ENCODE measurements at regions not wholly inside any gene's neighbourhood (a gene's known extent, or its start where the extent isn't known, plus 50 kb on each side); places are given as distances from the start of the nearest gene placed in this dataset.

DNA sequence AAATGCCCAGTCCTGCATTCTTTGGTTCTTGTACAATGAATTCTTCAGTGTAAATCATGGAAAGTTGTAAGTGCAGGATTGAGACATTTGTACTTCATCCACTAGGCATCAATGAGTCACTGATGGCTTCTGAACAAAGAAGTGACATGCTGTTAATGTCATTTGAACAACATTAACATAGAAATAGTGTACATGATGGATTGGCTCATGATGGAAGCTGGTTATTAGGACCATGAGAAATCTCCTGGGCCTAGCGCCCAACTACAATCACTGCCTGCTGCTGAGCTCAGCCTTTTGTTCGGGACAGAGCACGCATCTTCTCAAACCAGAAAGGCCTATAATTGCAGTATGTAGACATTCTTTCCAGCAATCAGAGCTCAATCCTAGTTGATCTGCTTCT is 316.8 kb upstream of the TSHZ2 start (continued):
- TF ChIP-seq, protein P1, sequence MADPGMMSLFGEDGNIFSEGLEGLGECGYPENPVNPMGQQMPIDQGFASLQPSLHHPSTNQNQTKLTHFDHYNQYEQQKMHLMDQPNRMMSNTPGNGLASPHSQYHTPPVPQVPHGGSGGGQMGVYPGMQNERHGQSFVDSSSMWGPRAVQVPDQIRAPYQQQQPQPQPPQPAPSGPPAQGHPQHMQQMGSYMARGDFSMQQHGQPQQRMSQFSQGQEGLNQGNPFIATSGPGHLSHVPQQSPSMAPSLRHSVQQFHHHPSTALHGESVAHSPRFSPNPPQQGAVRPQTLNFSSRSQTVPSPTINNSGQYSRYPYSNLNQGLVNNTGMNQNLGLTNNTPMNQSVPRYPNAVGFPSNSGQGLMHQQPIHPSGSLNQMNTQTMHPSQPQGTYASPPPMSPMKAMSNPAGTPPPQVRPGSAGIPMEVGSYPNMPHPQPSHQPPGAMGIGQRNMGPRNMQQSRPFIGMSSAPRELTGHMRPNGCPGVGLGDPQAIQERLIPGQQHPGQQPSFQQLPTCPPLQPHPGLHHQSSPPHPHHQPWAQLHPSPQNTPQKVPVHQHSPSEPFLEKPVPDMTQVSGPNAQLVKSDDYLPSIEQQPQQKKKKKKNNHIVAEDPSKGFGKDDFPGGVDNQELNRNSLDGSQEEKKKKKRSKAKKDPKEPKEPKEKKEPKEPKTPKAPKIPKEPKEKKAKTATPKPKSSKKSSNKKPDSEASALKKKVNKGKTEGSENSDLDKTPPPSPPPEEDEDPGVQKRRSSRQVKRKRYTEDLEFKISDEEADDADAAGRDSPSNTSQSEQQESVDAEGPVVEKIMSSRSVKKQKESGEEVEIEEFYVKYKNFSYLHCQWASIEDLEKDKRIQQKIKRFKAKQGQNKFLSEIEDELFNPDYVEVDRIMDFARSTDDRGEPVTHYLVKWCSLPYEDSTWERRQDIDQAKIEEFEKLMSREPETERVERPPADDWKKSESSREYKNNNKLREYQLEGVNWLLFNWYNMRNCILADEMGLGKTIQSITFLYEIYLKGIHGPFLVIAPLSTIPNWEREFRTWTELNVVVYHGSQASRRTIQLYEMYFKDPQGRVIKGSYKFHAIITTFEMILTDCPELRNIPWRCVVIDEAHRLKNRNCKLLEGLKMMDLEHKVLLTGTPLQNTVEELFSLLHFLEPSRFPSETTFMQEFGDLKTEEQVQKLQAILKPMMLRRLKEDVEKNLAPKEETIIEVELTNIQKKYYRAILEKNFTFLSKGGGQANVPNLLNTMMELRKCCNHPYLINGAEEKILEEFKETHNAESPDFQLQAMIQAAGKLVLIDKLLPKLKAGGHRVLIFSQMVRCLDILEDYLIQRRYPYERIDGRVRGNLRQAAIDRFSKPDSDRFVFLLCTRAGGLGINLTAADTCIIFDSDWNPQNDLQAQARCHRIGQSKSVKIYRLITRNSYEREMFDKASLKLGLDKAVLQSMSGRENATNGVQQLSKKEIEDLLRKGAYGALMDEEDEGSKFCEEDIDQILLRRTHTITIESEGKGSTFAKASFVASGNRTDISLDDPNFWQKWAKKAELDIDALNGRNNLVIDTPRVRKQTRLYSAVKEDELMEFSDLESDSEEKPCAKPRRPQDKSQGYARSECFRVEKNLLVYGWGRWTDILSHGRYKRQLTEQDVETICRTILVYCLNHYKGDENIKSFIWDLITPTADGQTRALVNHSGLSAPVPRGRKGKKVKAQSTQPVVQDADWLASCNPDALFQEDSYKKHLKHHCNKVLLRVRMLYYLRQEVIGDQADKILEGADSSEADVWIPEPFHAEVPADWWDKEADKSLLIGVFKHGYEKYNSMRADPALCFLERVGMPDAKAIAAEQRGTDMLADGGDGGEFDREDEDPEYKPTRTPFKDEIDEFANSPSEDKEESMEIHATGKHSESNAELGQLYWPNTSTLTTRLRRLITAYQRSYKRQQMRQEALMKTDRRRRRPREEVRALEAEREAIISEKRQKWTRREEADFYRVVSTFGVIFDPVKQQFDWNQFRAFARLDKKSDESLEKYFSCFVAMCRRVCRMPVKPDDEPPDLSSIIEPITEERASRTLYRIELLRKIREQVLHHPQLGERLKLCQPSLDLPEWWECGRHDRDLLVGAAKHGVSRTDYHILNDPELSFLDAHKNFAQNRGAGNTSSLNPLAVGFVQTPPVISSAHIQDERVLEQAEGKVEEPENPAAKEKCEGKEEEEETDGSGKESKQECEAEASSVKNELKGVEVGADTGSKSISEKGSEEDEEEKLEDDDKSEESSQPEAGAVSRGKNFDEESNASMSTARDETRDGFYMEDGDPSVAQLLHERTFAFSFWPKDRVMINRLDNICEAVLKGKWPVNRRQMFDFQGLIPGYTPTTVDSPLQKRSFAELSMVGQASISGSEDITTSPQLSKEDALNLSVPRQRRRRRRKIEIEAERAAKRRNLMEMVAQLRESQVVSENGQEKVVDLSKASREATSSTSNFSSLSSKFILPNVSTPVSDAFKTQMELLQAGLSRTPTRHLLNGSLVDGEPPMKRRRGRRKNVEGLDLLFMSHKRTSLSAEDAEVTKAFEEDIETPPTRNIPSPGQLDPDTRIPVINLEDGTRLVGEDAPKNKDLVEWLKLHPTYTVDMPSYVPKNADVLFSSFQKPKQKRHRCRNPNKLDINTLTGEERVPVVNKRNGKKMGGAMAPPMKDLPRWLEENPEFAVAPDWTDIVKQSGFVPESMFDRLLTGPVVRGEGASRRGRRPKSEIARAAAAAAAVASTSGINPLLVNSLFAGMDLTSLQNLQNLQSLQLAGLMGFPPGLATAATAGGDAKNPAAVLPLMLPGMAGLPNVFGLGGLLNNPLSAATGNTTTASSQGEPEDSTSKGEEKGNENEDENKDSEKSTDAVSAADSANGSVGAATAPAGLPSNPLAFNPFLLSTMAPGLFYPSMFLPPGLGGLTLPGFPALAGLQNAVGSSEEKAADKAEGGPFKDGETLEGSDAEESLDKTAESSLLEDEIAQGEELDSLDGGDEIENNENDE (IDR thresholded peaks at IDR 0.05; ENCODE audit: insufficient replicate concordance, low read length): no peak
- TF ChIP-seq ASH2L (IDR thresholded peaks at IDR 0.05; ENCODE audit: low read length): no peak
- no peak for TF ChIP-seq CBX8 (IDR thresholded peaks at IDR 0.05; ENCODE audit: borderline replicate concordance, low read depth, low read length)

Data from H1 (cell line).